K562 (cell line): ENCODE measurements at regions not wholly inside any gene's neighbourhood (a gene's known extent, or its start where the extent isn't known, plus 50 kb on each side); places are given as distances from the start of the nearest gene placed in this dataset.

Experiments used
- ATAC-seq: fragments of 200-7000 bp; cut with Tn5 transposase; 3 replicates; pipeline ENCODE4 v1.9.1; 2020; ENCODE audit warnings: moderate library complexity
- BruUV-seq: library from RNA; stranded (reverse); fragments of 400-500 nt; replicated peaks from 2 replicates; lab custom pipeline; 2021; lab: Mats Ljungman, UMichigan
- CTCF ChIA-PET: fragments of 300-600 bp; formaldehyde crosslinking; extraction: SDS; loops from one replicate; lab custom pipeline; 2021; ENCODE audit warnings: low intra/inter-chr PET ratio; lab: Yijun Ruan, JAX
- POLR2A ChIA-PET: fragments of 300-600, 350-650 bp; sonication (Branson Sonifier 250); formaldehyde crosslinking; extraction: SDS; loops from one replicate; lab custom pipeline; 2021; ENCODE audit warnings: antibody characterized with exemption, inconsistent platforms; lab: Yijun Ruan, JAX
- DNase-seq, 4 experiments: peaks; one replicate each; pipeline versions ENCODE4 v3.0.0 to v3.0.0-alpha.2; 2011 to 2018; ENCODE audit warnings: low spot score in 3 of 4, mixed read lengths in 3 of 4; ENCODE audit errors: extremely low read depth in 1 of 4
- FAIRE-seq: peaks from 2 replicates; lab custom pipeline; 2011; peaks lifted over from hg19 to GRCh38; lab: Jason Lieb, UNC
- H2AFZ ChIP-seq: 2 replicates; pipeline ENCODE4 v1.6.0; 2011; ENCODE audit warnings: low read depth, low read length, control low read depth, inconsistent platforms
- H3K27ac ChIP-seq: fragments of 200-600 bp; 3 replicates; pipeline ENCODE4 v1.8.0; 2011; ENCODE audit warnings: low read depth, mild to moderate bottlenecking, control low read depth, inconsistent platforms, low read length, moderate library complexity, mixed read lengths; ENCODE audit errors: extremely low read depth
- H3K27me3 ChIP-seq, 2 experiments: fragments of 300-600 bp in 1 of 2; 2 replicates in 1 of 2; 3 replicates in 1 of 2; pipeline versions ENCODE4 v1.6.0 to v1.8.0; 2011; ENCODE audit warnings: inconsistent platforms in 2 of 2, low read length in 2 of 2, mild to moderate bottlenecking in 1 of 2, mixed read lengths in 1 of 2, moderate library complexity in 1 of 2; ENCODE audit not compliant: control insufficient read depth in 2 of 2, insufficient read depth in 2 of 2
- H3K36me3 ChIP-seq: fragments of 300-600 bp; 3 replicates; pipeline ENCODE4 v1.8.0; 2011; ENCODE audit warnings: mild to moderate bottlenecking, low read length, inconsistent platforms; ENCODE audit not compliant: control insufficient read depth, insufficient read depth
- H3K4me1 ChIP-seq, 2 experiments: fragments of 200-600 bp in 1 of 2; replicated peaks in 1 of 2; 2 replicates in 1 of 2; 3 replicates in 1 of 2; pipeline versions ENCODE4 v1.5.1 to v1.8.0; 2011; ENCODE audit warnings: inconsistent platforms in 2 of 2, low read length in 2 of 2, mild to moderate bottlenecking in 1 of 2, mixed read lengths in 1 of 2, moderate library complexity in 1 of 2; ENCODE audit not compliant: control insufficient read depth in 2 of 2, insufficient read depth in 2 of 2
- H3K4me2 ChIP-seq: 2 replicates; pipeline ENCODE4 v1.6.1; 2011; ENCODE audit warnings: low read length, control low read depth, inconsistent platforms, mixed read lengths; ENCODE audit not compliant: insufficient read depth
- H3K4me3 ChIP-seq: fragments of 200-600 bp; sonication (generic), shearing (Covaris generic); 2 replicates; pipeline ENCODE4 v1.5.1; 2016; ENCODE audit warnings: control low read depth, inconsistent platforms
- H3K79me2 ChIP-seq: fragments of 200-600 bp; 3 replicates; pipeline ENCODE4 v1.8.0; 2011; ENCODE audit warnings: low read length, inconsistent platforms; ENCODE audit not compliant: control insufficient read depth, insufficient read depth
- H3K9ac ChIP-seq, 2 experiments: 2 replicates each; pipeline versions ENCODE4 v1.6.0 to v1.6.1; 2011; ENCODE audit warnings: low read depth in 2 of 2, low read length in 2 of 2, control low read depth in 1 of 2, inconsistent platforms in 1 of 2, mild to moderate bottlenecking in 1 of 2, mixed read lengths in 1 of 2; ENCODE audit not compliant: insufficient read depth in 1 of 2
- H3K9me1 ChIP-seq: one replicate; pipeline ENCODE4 v1.6.0; 2011; ENCODE audit warnings: inconsistent platforms, mild to moderate bottlenecking, low read length, moderate library complexity; ENCODE audit not compliant: control insufficient read depth, insufficient read depth
- H3K9me3 ChIP-seq: replicated peaks from 2 replicates; pipeline ENCODE4 v1.5.1; 2011; ENCODE audit warnings: low read depth, low read length, inconsistent platforms; ENCODE audit not compliant: control insufficient read depth, insufficient read depth
- H4K20me1 ChIP-seq: replicated peaks from 2 replicates; pipeline ENCODE4 v1.6.1; 2011; ENCODE audit warnings: low read length, inconsistent platforms, mixed read lengths; ENCODE audit not compliant: control insufficient read depth, insufficient read depth
- CCNT2 ChIP-seq: IDR thresholded peaks from 2 replicates; pipeline ENCODE4 v1.6.1; 2011; ENCODE audit warnings: borderline replicate concordance, low read depth, mild to moderate bottlenecking, moderate library complexity, mixed read lengths, low read length; ENCODE audit not compliant: insufficient read length; ENCODE audit errors: extremely low read depth
- FOXM1 ChIP-seq, 2 experiments: fragments of 450-650 bp in 1 of 2; sonication (generic) in 1 of 2; formaldehyde crosslinking in 1 of 2; IDR thresholded peaks; 2 replicates each; pipeline versions ENCODE4 v1.6.1 to v1.9.0; 2017 to 2022; ENCODE audit warnings: low read depth in 2 of 2, mild to moderate bottlenecking in 2 of 2, missing genetic modification reagents in 1 of 2, moderate library complexity in 1 of 2
- JUND ChIP-seq, 2 experiments: IDR thresholded peaks; 2 replicates in 1 of 2; 3 replicates in 1 of 2; pipeline ENCODE4 v1.6.1; 2011; ENCODE audit warnings: borderline replicate concordance in 2 of 2, low read depth in 2 of 2, low read length in 2 of 2, improper control_type of control experiment in 1 of 2, missing biosample characterization in 1 of 2, missing genetic modification characterization in 1 of 2, missing genetic modification reagents in 1 of 2
- MCM5 ChIP-seq: fragments of 450-650 bp; IDR thresholded peaks from 2 replicates; pipeline ENCODE4 v1.6.1; 2016; ENCODE audit warnings: low read depth
- NCOA4 ChIP-seq: fragments of 450-650 bp; IDR thresholded peaks from 2 replicates; pipeline ENCODE4 v1.6.1; 2018; ENCODE audit warnings: mild to moderate bottlenecking; ENCODE audit not compliant: partially characterized antibody
- POLR2A ChIP-seq: fragments of 450-650 bp; conservative IDR thresholded peaks from 2 replicates; pipeline ENCODE4 v1.6.1; 2016
- PTBP1 ChIP-seq: fragments of 200-400 bp; formaldehyde crosslinking; IDR thresholded peaks from 2 replicates; pipeline ENCODE4 v1.6.1; 2017; ENCODE audit warnings: low read depth, low read length
- RBM39 ChIP-seq: fragments of 200-400 bp; formaldehyde crosslinking; optimal IDR thresholded peaks from 2 replicates; pipeline ENCODE3; 2018; ENCODE audit warnings: low read depth, low read length
- SP1 ChIP-seq: sonication (generic); formaldehyde crosslinking; IDR thresholded peaks from 2 replicates; pipeline ENCODE4 v1.8.1; 2022; ENCODE audit warnings: mild to moderate bottlenecking, missing genetic modification reagents
- TAL1 ChIP-seq: fragments of 450-650 bp; IDR thresholded peaks from 2 replicates; pipeline ENCODE4 v1.6.1; 2016; ENCODE audit warnings: mild to moderate bottlenecking
- ZEB2 ChIP-seq: fragments of 450-650 bp; IDR thresholded peaks from 2 replicates; pipeline ENCODE4 v1.6.1; 2016
- ZNF609 ChIP-seq: sonication (generic); formaldehyde crosslinking; IDR thresholded peaks from 2 replicates; pipeline ENCODE4 v1.8.1; 2023; ENCODE audit warnings: missing genetic modification reagents, mild to moderate bottlenecking, borderline replicate concordance
- WGBS: fragments of 100-300 bp; shearing (Covaris generic); methylation state at CpG from one replicate; pipeline ENCODE4 v1.1.6; 2016; ENCODE audit warnings: low coverage, mixed read lengths; ENCODE audit not compliant: insufficient coverage; ENCODE audit errors: missing lambda C conversion rate; 5-methylcytosine and 5-hydroxymethylcytosine counted together
- in situ Hi-C: fragments of 300-500 bp; cut with MboI; formaldehyde crosslinking; loops from 4 replicates; pipeline ENCODE4 v1.15.0; 2018; ENCODE audit warnings: inconsistent platforms, mixed read lengths
- intact Hi-C: fragments of 100-400 bp; cut with micrococcal nuclease; formaldehyde crosslinking; loops from 2 replicates; pipeline ENCODE4 v1.14.2; 2022

DNA sequence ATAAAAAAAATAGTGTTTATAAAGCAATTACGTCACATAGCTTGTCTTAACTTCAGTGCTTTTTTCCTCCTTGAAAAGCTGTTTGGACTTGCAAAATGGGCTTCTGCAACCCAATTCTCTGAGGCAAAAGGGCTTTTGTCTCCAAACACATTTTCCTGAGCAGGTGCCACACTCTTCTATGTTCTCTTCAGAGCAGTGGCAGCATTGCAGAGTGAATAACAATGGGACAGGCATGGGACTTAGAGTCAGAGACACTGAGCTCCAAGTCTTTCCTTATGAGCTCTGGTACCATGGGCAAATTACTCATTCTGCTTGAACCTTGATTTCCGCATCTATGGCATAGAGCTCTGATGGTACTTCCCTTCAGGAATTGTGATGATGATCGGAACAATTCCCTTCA is 149.0 kb downstream of the ARL6IP6 start:
- Histone ChIP-seq H3K79me2 (no peaks in the 10 kb centered on the region), H2AFZ (no peak overlapping the region), H3K9ac (no peak overlapping the region), H3K4me1 (no peaks in the 10 kb centered on the region), H4K20me1 (no peaks in the 10 kb centered on the region), H3K9me1 (no peaks in the 10 kb centered on the region), H3K36me3 (no peaks in the 10 kb centered on the region), H3K4me2 (no peak overlapping the region), H3K27ac (no peak overlapping the region), H3K9me3 (0 out of 2 replicates have a peak, but pooled peaks cover 4% of the 10 kb centered on the region), H3K4me3 (no peak overlapping the region), H3K27me3 (no peaks in the 10 kb centered on the region)
- TF ChIP-seq FOXM1 (IDR thresholded peaks at IDR 0.05; ENCODE audit: low read depth) = no peak
- no peak for TF ChIP-seq FOXM1 (CRISPR knock-in tag; IDR thresholded peaks at IDR 0.05; ENCODE audit: low read depth)
- TF ChIP-seq ZNF609 = no peak
- TF ChIP-seq JUND (IDR thresholded peaks at IDR 0.05; ENCODE audit: borderline replicate concordance, low read depth, low read length) = no peak
- TF ChIP-seq JUND (tag; IDR thresholded peaks at IDR 0.05; ENCODE audit: borderline replicate concordance, low read depth, low read length) = no peak
- TF ChIP-seq NCOA4 = no peak
- no peak for TF ChIP-seq MCM5
- TF ChIP-seq RBM39 = no peak
- no peak for TF ChIP-seq POLR2A
- TF ChIP-seq ZEB2 = no peak
- no peak for TF ChIP-seq SP1 (CRISPR knock-in tag)
- no peak for TF ChIP-seq TAL1
- no peak for TF ChIP-seq CCNT2
- no peak for TF ChIP-seq PTBP1
- intact Hi-C loops (no loop called here), in situ Hi-C loops (no loop called here)
- POLR2A ChIA-PET = no interaction called here
- peak; percentile 37 for FAIRE-seq
- CTCF ChIA-PET = no interaction called here
- ATAC-seq = no peak
- DNase-seq = no peak
- BruUV-seq = no TSS peak
- 0% methylated on average over 3 of the region's 3 CpGs for WGBS
